H1 (cell line): ENCODE measurements at regions not wholly inside any gene's neighbourhood (a gene's known extent, or its start where the extent isn't known, plus 50 kb on each side); places are given as distances from the start of the nearest gene placed in this dataset.

Source experiments
- EZH2 ChIP-seq: fragments of 200-600 bp; sonication (generic); IDR thresholded peaks from 2 replicates; pipeline ENCODE4 v1.7.1; 2012; ENCODE audit warnings: low read depth, mild to moderate bottlenecking, moderate library complexity, low read length, inconsistent platforms; ENCODE audit not compliant: severe bottlenecking
- JUN ChIP-seq: IDR thresholded peaks from 2 replicates; pipeline ENCODE4 v1.6.1; 2011; ENCODE audit warnings: low read depth, mild to moderate bottlenecking, improper control_type of control experiment, low read length
- SP1 ChIP-seq: IDR thresholded peaks from 2 replicates; pipeline ENCODE4 v1.6.1; 2011; ENCODE audit warnings: low read depth, low read length

DNA sequence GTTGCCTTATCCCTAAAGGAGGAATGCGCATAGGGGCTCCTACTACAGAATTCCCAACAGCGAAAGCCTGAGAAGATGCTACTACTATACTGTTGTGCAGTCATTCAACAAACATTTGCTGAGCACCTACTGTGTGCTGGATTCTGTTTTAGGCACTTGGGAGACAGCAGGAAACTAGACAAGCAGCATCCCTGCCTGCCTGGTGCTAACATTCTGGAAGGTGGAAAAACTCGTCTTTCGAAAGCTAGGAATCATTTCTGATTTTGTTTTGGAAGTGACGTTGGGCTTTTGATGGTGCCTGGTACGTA is 131.5 kb upstream of the NCOR2 start (continued):
- no peak for TF ChIP-seq JUN
- no peak for TF ChIP-seq SP1
- no peak for TF ChIP-seq EZH2
